ENCODE measurements at regions not wholly inside any gene's neighbourhood (a gene's known extent, or its start where the extent isn't known, plus 50 kb on each side); places are given as distances from the start of the nearest gene placed in this dataset.

GRCh38 chr9:84174486-84174885, 166.1 kb downstream of the SLC28A3 start:
- no peak for TF ChIP-seq CTCF (IDR thresholded peaks at IDR 0.05; ENCODE audit: low read depth, low read length)
- H3K4me3 ChIP-seq (ENCODE audit: low read depth, low read length) = no peak overlapping the region

DNA sequence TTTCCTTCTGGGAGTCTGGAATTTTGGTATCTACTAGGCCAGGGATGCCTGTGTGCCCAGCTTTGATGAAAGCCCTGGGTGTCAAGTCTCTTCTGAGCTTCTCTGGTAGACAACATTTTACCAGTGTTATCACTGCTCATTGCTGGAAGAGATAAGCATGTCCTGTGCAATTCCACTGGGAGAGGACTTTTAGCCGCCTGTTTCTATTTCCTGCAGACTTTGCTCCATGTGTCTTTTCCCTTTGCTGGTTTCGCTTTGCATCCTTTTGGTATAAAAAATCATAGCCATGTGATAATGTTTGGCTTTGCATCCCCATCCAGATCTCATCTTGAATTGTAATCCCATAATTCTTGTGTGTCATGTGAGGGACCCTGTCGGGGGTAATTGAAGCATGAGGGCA, 163.2 kb downstream of the SLC28A3 start:
- TF ChIP-seq CTCF (IDR thresholded peaks at IDR 0.05; ENCODE audit: low read depth, low read length) = no peak
- H3K4me3 ChIP-seq (ENCODE audit: low read depth, low read length) = no peak overlapping the region

DNA sequence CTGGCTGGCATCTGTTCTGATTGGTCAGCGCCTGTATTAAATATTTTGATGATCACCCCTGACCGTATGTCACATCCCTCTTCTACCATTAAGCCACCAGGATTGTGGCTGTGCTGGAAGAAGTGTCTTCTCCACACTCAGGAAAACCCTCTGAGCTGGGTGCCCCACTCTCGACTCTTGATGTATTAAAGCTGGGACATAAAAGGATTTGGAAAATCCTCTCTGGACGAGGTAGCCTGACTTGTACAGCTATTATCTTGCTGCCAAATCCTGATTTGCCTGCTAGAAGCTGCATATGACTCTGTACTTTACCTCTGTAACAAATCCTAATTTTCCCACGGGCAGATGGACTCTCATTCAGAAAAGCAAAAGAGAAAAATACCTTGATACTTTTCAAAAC, 161.0 kb downstream of the SLC28A3 start:
- H3K4me3 ChIP-seq (ENCODE audit: low read depth, low read length) = no peak overlapping the region
- TF ChIP-seq CTCF (IDR thresholded peaks at IDR 0.05; ENCODE audit: low read depth, low read length) = no peak

DNA sequence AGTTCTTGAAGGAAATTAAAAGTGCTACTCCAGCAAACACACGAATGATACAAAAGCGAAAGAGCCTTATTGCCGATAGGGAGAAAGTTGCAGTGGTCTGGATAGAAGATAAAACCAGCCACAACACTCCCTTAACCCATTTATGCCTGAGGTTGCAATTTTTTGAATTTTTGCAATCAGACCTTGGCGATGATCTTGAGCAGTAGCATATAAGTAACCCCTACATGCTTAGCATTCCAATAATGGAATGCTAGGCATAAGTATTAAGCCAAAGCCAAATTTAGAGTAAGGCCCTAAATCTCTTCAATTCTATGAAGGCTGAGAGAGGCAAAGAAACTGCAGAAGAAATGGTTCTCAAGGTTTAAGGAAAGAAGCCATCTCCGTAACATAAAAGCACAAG, 153.5 kb downstream of the SLC28A3 start:
- TF ChIP-seq CTCF (IDR thresholded peaks at IDR 0.05; ENCODE audit: low read depth, low read length) = no peak

DNA sequence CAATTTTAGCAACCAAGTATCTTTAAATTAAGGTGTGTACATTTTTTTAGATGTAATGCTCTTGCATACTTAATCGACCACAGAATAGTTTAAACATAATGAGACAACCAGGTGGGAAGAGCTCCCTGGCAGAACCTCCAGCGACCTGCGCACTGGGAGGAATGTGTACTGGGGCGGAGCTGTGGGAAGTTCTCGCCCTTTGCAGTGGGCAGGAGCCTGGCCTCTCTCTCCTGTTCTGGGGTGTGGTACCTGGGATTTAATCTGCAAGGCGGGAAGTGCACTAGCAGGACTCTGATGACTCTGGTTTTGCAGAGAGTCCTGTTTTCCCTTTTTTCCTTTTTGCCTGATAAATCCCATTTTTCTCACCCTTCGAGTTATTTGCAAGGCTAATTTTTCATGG, 150.7 kb downstream of the SLC28A3 start:
- TF ChIP-seq CTCF (IDR thresholded peaks at IDR 0.05; ENCODE audit: low read depth, low read length) = no peak
- H3K4me3 ChIP-seq (ENCODE audit: low read depth, low read length) = no peak overlapping the region

More for the DNA sequence above, 153.5 kb downstream of the SLC28A3 start:
- H3K4me3 ChIP-seq (ENCODE audit: low read depth, low read length) = no peak overlapping the region

DNA sequence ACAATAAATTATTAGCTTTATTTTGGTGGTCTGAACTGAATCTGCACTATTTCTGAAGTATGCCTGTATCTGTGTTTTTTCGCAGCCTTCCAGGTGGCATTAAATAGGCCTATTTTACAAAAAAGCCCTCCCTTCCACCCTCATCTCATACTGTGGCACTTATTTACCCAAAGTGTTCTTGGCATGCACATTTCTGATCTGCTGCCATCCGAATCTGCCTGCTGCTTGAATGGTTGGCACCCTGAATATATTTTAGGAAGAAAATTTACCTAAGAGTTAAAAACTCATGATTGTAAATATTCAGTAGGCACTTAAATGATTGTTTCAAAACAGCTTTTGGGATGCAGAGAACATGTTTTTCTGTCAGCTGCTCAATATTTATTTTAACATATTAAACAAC, 150.1 kb downstream of the SLC28A3 start:
- H3K4me3 ChIP-seq (ENCODE audit: low read depth, low read length) = no peak overlapping the region
- TF ChIP-seq CTCF (IDR thresholded peaks at IDR 0.05; ENCODE audit: low read depth, low read length) = no peak

DNA sequence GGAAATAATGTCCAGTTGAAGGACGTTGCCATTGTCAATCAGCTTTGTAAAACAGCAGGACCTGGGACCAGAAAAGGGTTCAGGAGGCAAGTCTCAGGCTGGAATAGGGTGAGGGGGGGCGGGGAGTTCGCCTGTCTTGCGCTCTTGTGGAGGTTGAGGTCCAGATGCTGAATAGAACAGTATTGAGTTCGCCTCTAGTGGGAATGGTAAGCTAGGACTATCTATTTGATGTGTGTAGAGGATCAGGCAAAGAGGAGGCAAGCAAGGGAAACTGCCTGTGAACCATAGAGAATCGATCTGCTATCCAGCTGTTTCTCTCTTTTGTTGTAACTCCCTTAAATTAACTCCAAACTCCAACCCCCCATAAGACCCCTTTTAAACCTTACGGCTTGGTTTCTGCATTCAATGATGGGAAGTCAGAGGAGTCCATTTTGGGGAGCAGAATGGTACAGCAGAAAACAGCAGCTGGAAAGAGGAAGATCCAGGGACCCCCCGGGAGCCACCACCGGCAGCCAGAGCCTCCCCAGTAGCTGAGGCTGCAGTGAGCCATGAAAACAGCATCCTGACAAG, 133.7 kb downstream of the SLC28A3 start:
- no peak overlapping the region for H3K4me3 ChIP-seq (ENCODE audit: low read depth, low read length)
- TF ChIP-seq CTCF (IDR thresholded peaks at IDR 0.05; ENCODE audit: low read depth, low read length) = no peak

Measured in WI38 (cell line).